Gastrocnemius medialis (tissue), 4 donors: ENCODE measurements at regions not wholly inside any gene's neighbourhood (a gene's known extent, or its start where the extent isn't known, plus 50 kb on each side); places are given as distances from the start of the nearest gene placed in this dataset.

ENCODE experiments used
- CTCF ChIP-seq, 5 experiments: fragments of 450-650 bp in 3 of 5; fragments of 200-600 bp in 2 of 5; sonication (generic) in 2 of 5; IDR thresholded peaks in 4 of 5; conservative IDR thresholded peaks in 1 of 5; 1 replicate in 4 of 5; 2 replicates in 1 of 5; pipeline ENCODE4 v1.5.1; 2016 to 2019; ENCODE audit warnings: antibody characterized with exemption in 5 of 5, mild to moderate bottlenecking in 3 of 5, moderate library complexity in 3 of 5
- POLR2A ChIP-seq, 2 donors: fragments of 450-650 bp; IDR thresholded peaks; one replicate each; pipeline ENCODE4 v1.6.1; 2017; ENCODE audit warnings: antibody characterized with exemption in 2 of 2, mild to moderate bottlenecking in 2 of 2, moderate library complexity in 2 of 2

- TF ChIP-seq CTCF (IDR thresholded peaks at IDR 0.05 in 4 of 5, conservative IDR thresholded peaks at IDR 0.05 in 1 of 5): no peak
- TF ChIP-seq POLR2A (IDR thresholded peaks at IDR 0.05): no peak
Measured at GRCh38 chr20:42003380-42003779, 385.2 kb upstream of the CHD6 start.
